ENCODE measurements at regions not wholly inside any gene's neighbourhood (a gene's known extent, or its start where the extent isn't known, plus 50 kb on each side); places are given as distances from the start of the nearest gene placed in this dataset.

DNA sequence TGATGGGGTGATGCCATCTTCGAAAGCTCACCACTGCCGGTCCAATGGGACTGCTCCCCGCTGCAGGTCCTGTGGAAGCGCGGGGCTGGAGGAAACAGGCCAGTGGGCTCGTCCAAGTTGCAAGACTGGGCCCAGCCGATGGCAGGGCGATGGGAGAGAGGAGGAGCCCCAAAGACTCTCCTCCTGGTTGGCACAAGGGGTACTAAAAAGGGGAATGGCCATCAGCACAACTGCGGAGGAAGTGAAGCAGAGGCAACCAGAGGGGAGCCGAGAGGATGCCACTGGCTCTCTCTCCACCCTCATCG lies 357.1 kb downstream of the SHANK2 start:
- TF ChIP-seq POLR2A (IDR thresholded peaks at IDR 0.05), result no peak
- TF ChIP-seq, protein P1, sequence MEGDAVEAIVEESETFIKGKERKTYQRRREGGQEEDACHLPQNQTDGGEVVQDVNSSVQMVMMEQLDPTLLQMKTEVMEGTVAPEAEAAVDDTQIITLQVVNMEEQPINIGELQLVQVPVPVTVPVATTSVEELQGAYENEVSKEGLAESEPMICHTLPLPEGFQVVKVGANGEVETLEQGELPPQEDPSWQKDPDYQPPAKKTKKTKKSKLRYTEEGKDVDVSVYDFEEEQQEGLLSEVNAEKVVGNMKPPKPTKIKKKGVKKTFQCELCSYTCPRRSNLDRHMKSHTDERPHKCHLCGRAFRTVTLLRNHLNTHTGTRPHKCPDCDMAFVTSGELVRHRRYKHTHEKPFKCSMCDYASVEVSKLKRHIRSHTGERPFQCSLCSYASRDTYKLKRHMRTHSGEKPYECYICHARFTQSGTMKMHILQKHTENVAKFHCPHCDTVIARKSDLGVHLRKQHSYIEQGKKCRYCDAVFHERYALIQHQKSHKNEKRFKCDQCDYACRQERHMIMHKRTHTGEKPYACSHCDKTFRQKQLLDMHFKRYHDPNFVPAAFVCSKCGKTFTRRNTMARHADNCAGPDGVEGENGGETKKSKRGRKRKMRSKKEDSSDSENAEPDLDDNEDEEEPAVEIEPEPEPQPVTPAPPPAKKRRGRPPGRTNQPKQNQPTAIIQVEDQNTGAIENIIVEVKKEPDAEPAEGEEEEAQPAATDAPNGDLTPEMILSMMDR (IDR thresholded peaks at IDR 0.05), result no peak
- TF ChIP-seq EP300 (IDR thresholded peaks at IDR 0.05), result no peak
- no peaks in the 10 kb centered on the region for H3K36me3 ChIP-seq
- intact Hi-C loops (cut with DNase I), result no loop called here
- H3K4me1 ChIP-seq (ENCODE audit: insufficient read depth), result no peaks in the 10 kb centered on the region
- 90 to 93% (median 91%) methylated on average over 11 of the region's 11 CpGs for WGBS, 3 donors
- DNase-seq, result no peak
- no peak overlapping the region for H3K4me3 ChIP-seq
- no peaks in the 10 kb centered on the region for H3K9me3 ChIP-seq
- no peaks in the 10 kb centered on the region for H3K27me3 ChIP-seq
- H3K27ac ChIP-seq, result no peak overlapping the region

DNA sequence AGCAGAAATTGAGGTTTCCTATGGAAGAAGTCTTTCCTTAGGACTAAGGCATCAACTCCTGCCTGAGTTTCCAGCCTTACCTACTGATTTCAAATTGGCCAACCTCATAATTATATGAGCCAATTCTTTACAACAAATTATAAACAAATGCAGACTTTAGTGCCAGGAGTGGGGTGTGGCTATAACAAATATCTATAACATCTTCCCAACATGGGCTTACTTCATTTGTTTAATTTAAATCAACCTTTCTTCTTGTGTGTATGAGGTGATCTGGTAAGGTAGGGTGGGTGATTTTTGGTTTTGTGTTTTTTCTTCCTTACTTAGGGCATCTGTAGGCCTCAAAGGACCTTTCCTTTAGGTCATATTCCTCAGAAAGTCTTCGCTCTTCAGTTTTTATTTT lies 354.9 kb downstream of the SHANK2 start:
- 93 to 99% (median 96%) methylated on average over 1 of the region's 1 CpG for WGBS, 3 donors
- intact Hi-C loops (cut with DNase I), result no loop called here
- H3K27ac ChIP-seq, result no peak overlapping the region
- no peaks in the 10 kb centered on the region for H3K36me3 ChIP-seq
- no peak overlapping the region for H3K4me3 ChIP-seq
- TF ChIP-seq POLR2A (IDR thresholded peaks at IDR 0.05) (no peak), EP300 (IDR thresholded peaks at IDR 0.05) (no peak)
- TF ChIP-seq, protein P1 (IDR thresholded peaks at IDR 0.05), result no peak
- DNase-seq, result no peak
- no peaks in the 10 kb centered on the region for H3K4me1 ChIP-seq (ENCODE audit: insufficient read depth)
- no peaks in the 10 kb centered on the region for H3K27me3 ChIP-seq
- H3K9me3 ChIP-seq, result no peaks in the 10 kb centered on the region

DNA sequence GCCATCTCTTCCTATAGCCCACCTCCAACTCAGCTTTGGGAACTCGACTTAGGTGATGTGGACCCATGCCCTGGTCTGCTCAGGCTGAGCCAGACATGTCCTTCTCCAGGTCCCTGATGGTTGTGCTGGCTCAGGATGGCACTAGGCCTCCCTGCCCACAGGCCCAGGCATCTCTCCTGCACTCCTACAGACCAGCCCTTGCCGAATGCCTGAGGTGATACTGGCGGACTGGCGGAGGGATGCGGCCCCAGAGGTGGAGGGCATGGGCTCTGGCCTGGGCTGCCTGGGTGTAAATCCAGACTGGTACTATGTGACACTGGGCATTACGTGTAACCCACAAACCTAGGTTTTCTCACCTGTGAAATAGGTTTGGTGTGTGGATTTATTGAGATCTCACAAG lies 352.8 kb downstream of the SHANK2 start:
- Histone ChIP-seq H3K9me3 (no peaks in the 10 kb centered on the region), H3K36me3 (no peaks in the 10 kb centered on the region), H3K4me1 (ENCODE audit: insufficient read depth) (no peaks in the 10 kb centered on the region), H3K27me3 (no peaks in the 10 kb centered on the region), H3K27ac (no peak overlapping the region), H3K4me3 (no peak overlapping the region)
- intact Hi-C loops (cut with DNase I), result no loop called here
- WGBS, 3 donors, result 92 to 96% (median 95%) methylated on average over 6 of the region's 6 CpGs
- TF ChIP-seq, protein P1 (IDR thresholded peaks at IDR 0.05), result no peak
- TF ChIP-seq POLR2A (IDR thresholded peaks at IDR 0.05) (no peak), EP300 (IDR thresholded peaks at IDR 0.05) (no peak)
- DNase-seq, result no peak

DNA sequence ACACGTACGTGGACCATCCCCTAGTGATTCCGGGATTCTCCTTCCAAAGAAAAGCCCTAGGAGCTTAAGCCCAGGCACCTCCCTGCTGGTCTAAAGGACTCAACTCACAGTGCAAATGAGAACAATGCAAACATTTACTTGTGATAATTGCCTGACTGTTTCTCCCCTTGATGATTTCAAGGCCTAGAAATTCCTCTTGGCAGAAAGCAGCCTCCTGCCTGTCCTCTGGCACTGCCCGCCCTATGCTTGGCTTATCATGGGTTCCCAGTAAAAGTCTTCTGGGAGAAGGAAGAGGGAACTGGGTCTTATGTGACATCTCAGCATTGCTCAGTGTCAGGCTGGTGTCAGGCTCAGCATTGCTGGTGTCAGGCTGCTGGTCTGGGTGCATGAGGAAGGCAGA lies 351.8 kb downstream of the SHANK2 start:
- no peak overlapping the region for H3K27ac ChIP-seq
- no peaks in the 10 kb centered on the region for H3K4me1 ChIP-seq (ENCODE audit: insufficient read depth)
- intact Hi-C loops (cut with DNase I), result no loop called here
- WGBS, 3 donors, result 82 to 83% (median 83%) methylated on average over 4 of the region's 4 CpGs
- H3K4me3 ChIP-seq, result no peak overlapping the region
- no peaks in the 10 kb centered on the region for H3K36me3 ChIP-seq
- DNase-seq, result no peak
- TF ChIP-seq, protein P1 (IDR thresholded peaks at IDR 0.05), result no peak
- TF ChIP-seq POLR2A (IDR thresholded peaks at IDR 0.05) (no peak), EP300 (IDR thresholded peaks at IDR 0.05) (no peak)
- peaks cover 0 to 3% of the 10 kb centered on the region in 2 donors for H3K9me3 ChIP-seq
- no peaks in the 10 kb centered on the region for H3K27me3 ChIP-seq

All from ovary (tissue), 7 donors.